ENCODE measurements at regions not wholly inside any gene's neighbourhood (a gene's known extent, or its start where the extent isn't known, plus 50 kb on each side); places are given as distances from the start of the nearest gene placed in this dataset.

DNA sequence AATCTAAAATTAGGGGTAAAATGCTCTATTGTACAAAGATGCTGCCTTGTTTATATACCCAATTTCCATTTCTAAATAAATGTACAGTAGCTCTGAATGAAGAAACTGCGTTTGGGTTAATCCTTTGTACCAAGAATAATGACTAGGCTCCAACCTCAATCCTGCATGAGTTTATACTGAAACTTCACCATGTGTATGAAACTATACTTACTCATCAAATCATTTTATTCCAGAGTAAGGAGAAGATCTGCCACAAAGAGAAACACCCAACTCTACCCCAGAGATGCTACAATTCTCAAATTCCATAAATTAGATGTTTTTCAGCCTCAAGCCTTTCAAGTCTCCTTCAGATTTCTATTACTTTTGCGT, 53.8 kb upstream of the AKR1E2 start:
- TF ChIP-seq ATF6 (CRISPR knock-in tag; IDR thresholded peaks at IDR 0.05) (no peak), CTCF (IDR thresholded peaks at IDR 0.05) (no peak), ZNF219 (CRISPR knock-in tag; IDR thresholded peaks at IDR 0.05; ENCODE audit: borderline replicate concordance) (no peak), MAX (CRISPR knock-in tag; IDR thresholded peaks at IDR 0.05) (no peak)
